DMS114 treated with DMSO at 0.1 percent for 48 hours (cell line): ENCODE measurements at regions not wholly inside any gene's neighbourhood (a gene's known extent, or its start where the extent isn't known, plus 50 kb on each side); places are given as distances from the start of the nearest gene placed in this dataset.
"Not testable (repeated sequence)": the region's sequence is repeated elsewhere in the genome, so short reads cannot be mapped to it uniquely, and the experiment has no call there.

Experiments
- DNase-seq: peaks from one replicate; lab custom pipeline; 2025; ENCODE audit not compliant: unreplicated experiment; lab: John Stamatoyannopoulos, UW

DNA sequence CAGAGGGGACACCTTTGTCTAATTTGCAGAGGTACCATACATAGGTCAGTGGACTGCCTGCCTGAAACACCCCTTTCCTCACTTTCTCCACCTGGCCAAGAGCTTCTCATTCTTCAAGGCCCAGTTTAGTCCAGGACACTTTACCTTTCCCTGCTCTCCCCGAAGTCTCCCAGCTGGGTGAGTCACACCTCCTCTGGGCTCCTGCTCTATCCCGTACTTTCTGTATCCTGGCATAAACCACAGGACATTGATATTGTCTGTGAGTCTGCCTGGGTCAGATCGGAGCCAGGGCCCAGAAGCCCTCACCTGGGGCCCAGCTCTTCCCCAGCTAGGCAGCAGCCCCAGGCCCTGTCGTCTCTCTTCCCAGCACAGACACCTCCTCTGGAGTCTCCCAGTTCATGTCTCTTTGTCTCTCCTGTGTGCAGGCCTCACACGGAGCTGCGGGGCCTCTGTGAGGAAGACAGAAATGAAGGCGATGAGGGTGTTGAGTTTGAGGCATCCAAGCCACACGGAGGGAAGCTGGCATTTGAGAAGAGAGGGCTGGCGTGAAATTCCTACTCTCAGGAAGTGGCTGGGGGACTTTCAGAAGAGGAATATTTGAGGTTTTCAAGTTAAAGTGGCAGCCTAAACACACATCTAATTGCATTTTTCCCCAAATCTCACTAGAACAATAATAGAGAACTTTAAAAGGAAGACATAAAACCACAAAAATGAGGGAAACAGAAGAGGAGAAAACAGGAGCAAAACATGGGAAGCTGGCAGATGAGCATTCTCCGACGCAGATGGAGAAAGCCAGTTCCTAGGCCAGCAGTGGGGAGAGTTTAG is 79.6 kb upstream of the LAPTM4A start:
- no peak for DNase-seq

DNA sequence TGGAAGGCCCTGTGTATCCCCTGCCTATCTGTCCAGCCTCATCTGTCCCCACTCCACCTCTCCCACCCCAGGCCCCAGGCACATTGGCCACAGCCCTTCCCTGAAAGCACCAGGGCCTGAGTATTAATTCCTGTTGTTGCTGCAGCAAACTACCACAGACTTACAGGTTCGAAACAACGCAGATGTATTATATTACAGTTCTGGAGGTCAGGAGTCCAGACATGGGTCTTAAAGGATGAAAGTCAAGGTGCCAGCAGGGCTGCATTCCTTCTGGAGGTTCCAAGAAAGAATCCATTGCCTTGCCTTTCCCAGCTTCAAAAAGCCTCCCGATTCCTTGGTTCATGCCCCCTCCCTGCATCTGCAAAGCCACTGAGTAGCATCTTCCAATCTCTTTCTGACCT is 78.7 kb upstream of the LAPTM4A start:
- DNase-seq, result no peak

DNA sequence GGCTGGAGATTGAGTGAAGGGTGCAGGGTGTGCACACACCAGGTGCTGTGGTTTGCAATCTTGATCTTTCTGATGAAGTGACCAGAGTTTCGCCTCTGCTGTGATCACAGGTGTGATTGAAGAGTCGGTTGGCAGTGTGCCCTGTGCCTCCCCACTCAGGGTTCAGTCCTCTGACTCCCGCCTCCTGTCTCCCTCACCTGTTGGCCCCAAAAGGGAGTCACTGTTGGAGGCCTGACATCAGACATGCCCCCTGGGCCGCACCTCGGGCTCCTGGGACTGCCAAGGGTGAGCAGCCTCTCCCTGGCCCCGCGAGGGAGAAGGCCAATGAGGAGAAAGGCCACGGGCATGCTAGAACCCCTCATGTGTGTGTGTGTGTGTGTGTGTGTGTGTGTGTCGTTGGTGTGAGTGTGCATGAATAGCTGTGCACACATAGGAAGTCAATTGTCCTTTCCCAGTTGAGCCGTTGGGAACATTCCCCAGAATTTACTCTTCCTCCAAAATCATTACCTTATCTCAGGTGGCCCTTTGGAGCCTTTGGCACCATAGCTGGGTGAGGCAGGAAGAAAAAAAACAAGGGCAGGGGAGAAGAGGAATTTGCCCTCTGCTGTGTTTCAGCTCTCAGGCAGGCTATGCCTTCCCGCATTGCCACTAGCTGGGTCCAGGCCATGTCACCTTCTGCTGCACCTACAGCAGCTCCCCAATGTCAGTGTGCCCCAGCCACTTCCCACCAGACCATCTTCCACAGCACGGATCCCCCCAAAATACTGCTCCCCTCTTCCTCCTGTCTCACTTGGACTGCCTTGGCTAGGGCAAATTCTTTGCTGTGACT is 78.1 kb upstream of the LAPTM4A start:
- DNase-seq, result no peak

DNA sequence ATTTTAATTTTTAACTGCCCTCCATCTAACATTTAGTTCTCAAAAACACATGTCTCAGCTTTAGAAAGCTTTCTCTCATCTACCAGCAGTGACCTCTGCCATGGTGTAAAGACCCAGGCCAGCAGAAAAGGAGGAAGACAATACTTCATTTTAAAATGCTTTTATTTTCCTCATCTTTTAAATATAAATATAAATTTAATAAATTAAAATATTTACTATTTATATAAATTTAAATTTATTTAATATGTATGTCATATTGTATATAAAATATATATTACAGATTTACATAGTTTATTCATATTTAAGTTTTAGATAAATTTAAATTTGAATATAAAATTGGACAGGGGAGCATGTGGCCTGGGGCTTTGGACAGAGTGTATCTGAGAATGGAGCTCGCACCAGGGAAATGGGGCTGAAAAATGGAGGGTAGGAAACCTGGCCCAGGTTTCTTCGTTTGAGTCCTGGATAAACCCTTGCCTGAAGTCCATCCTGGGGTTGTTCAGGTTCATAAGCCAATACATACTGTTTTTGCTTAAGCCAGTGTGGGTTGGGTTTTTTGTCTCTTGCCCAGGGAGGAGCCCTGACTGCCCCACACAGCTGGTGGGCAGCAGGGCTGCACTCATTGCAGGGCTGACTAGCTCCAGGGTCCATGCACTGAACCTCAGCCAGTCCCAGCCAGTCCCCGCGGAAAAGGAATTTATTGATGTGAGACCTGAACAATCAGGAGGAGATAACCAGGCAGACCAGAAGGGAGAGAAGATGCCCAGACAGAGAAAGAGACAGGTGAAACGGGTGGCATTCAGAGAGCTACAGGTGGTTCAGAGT is 77.3 kb upstream of the LAPTM4A start:
- DNase-seq, result no peak

DNA sequence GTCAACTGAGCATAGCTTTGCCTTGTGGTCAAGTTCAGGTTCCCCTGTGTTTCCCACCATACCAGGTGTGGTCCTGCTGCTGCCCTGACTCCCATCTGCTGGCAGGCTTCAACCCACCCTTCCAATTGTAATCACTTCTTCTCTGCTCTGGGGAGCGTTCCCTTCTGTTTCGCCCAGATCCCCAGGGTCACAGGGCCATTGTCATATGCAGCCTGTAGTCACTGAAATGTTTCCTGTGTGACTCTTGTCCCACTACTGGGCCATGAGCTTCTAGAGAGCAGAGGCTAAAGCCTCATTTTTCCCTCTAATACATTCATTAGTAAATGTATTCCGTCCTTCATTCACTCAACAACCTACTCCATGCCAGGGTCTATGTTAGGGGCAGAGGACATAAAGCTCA is 75.0 kb upstream of the LAPTM4A start:
- no peak for DNase-seq

DNA sequence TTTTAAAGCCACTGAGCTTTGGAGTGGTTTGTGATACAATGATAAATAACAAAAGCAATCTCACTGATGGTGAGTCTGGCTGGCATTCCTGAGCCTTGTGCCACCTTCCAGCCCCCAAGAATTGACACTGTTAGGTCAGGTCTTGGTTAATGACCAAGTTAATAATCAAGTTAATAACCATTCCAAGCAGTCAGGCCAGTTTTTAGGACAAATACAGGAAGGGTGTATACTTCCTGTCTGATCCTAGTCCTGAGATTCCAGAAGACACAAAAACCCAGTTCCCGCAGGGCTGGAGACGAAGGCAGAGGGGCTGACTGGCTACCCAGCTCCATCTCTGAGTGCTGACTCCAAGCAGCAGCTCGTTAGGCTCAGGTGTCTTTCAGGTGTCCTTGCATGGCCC is 74.6 kb upstream of the LAPTM4A start:
- DNase-seq, result no peak

DNA sequence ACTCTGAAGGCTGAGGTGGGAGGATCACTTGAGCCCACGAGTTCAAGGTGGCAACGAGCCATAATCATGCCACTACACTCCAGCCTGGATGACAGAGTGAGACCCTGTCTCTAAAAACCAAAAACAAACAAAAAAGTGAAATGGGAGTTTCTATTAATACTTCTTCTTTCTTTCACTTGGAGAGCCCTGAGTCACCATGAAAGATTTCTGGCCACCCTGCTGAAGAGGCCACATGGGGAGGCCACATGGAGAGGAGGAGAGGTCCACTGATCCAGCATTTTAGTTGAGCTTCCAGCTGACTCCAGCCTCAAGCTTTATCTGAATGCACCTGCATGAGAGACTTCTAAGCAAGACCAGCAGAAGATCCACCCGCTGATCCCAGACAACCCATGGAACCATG is 74.2 kb upstream of the LAPTM4A start:
- DNase-seq, result no peak

DNA sequence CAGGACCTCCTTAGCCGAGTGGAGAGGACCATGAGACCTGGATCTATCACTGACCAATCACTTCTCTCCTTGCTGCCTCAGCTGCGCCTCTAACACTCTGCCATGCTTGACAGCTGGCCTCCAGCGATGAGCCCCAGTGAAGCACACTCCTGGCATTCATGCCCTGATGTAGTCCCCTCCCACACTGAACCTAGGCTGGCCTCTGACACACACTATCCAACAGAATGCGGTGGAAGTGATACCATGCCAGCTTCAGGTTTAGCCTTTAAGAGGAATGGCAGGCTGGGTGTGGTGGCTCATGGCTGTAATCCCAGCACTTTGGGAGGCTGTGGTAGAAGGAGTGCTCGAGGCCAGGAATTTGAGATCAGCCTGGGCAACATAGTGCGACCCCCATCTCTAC is 73.7 kb upstream of the LAPTM4A start:
- no peak for DNase-seq

DNA sequence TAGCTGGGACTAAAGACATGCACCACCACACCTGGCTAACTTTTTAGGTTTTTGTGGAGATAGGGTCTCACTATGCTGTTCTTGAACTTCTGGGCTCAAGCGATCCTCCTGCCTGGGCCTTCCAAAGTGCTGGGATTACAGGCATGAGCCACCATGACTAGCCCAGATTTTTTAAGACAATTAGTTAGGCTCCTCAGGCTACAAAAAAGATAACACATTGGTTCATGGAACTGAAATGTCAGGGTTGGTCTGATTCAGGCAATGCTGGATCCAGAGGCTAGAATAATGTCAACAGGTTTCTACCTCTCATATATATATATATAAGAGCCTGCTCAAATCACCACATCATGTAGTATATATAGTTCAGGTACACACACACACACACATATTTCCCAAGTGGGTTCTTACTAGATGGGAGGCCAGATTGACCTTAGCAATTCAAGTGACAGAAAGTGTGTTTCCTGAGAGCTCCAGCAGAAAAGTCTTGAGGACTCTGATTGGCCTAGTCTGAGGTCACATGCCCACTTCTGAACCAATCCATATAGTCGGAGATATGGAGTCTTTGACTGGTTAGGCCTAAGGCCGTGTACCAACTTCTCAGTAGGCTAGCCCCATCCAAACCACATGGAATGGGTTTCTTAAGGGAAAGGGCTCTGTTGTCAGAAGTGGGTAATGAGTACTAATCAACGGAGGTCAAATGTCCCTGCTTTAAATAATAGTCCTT is 72.6 kb upstream of the LAPTM4A start:
- no peak for DNase-seq

DNA sequence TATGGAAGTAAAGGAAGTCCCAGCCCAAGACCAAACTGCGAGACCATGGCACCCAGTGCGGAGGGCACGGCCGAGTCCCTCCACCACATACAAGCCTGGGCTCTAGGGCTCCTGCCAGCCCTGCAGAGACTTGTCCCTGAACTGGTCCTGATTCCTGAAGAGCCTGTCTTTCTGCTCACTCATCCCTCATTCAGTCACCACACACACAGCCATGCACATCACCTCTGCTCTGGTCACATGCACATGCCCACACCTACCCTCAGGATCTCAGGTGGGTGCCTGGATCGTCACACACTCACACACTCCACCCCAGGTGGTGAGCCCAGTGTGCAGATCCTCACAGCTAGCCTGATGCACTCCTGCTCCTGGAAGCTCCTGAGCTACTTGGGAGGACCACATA is 71.4 kb upstream of the LAPTM4A start:
- no peak for DNase-seq

DNA sequence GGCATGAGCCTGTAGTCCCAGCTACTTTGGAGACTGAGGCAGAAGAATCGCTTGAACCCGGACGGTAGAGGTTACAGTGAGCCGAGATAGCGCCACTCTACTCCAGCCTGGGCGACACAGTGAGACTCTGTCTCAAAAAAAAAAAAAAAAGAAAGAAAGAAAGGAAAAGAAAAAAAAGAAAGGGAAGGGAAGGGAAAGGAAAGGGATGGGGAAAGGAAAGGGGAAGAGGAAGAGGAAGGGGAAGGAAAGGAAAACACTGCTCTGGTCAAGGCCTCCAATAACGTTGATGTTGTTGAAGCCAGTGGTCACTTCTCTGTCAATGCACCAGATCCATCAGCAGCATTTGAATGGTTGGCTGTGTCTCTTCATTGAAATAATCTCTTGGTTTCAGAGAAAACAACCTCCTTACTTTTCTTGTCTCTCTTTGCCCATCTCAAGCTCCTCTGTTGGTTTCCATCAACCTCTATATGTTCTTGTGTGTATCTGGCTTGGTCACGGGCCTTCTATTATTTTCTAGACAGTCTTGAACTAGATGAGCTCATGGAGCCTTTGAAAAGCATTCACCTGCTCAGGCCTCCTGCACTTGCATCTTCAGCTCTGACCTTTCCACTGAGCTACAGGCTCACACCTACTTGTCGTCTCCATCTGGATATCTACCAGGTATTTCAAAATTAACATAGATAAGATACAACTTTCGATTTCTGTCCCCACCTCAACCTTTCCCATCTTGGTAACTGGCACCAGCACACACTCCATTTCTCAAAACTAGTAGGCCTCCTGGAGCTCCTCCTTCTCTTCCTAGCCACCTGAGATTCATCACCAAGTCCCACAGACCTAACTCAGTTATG is 69.4 kb upstream of the LAPTM4A start:
- DNase-seq, result no peak

DNA sequence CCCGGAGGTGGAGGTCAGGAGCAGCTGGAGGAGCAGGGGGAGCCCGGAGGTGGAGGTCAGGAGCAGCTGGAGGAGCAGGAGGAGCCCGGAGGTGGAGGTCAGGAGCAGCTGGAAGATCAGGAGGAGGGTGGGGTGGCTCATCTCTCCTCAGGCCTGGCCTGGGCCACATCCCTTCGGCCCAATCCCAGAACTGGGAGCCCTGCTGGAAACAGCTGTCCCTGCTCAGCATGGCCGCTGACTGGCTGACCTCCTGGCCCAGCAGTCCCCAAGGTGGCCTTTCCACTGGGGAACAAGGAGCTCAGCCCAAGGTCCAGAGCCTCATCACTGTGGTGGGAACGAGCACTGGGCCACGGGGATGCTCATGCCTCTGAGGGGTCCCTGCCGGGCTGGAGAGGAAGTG is 66.6 kb upstream of the LAPTM4A start:
- no peak for DNase-seq

DNA sequence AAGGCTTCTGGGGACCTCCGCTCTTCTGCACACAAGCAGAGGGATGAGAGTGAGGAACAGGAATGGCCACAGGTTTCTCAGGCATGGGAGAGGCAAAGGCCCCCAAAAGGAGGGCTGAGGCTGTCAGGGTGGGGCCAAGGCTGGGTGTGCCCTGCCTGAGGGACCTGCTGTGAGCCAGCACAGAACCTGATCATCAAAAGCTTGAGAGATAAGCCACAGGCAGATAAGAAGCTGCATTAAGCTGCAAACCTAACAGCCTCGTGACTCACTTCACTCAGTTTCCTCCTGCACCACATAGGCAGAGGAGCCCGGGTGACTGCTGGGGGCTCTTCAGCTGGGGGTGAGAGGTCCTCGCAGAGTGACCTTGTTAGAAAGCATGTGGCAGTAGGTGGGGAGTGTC is 64.5 kb upstream of the LAPTM4A start:
- no peak for DNase-seq

DNA sequence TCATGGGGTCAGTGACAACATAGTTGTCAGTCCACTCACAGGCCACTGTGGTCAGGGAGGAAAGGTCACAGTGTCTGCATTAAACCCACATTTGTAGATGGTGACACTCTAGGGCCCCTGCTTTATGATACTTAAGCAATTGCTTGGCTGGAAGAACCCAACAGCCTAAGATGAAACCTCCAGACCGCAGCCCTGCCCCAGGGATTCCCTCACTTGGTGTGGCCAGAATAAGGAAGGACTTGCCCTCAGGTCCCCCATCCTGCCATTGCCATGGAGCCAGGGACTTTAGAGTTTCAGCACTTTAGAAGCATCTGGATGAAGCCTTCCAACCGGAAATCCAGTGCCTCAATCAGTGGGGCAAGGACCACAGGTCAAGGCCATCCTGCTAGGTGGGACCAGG is 63.9 kb upstream of the LAPTM4A start:
- no peak for DNase-seq

DNA sequence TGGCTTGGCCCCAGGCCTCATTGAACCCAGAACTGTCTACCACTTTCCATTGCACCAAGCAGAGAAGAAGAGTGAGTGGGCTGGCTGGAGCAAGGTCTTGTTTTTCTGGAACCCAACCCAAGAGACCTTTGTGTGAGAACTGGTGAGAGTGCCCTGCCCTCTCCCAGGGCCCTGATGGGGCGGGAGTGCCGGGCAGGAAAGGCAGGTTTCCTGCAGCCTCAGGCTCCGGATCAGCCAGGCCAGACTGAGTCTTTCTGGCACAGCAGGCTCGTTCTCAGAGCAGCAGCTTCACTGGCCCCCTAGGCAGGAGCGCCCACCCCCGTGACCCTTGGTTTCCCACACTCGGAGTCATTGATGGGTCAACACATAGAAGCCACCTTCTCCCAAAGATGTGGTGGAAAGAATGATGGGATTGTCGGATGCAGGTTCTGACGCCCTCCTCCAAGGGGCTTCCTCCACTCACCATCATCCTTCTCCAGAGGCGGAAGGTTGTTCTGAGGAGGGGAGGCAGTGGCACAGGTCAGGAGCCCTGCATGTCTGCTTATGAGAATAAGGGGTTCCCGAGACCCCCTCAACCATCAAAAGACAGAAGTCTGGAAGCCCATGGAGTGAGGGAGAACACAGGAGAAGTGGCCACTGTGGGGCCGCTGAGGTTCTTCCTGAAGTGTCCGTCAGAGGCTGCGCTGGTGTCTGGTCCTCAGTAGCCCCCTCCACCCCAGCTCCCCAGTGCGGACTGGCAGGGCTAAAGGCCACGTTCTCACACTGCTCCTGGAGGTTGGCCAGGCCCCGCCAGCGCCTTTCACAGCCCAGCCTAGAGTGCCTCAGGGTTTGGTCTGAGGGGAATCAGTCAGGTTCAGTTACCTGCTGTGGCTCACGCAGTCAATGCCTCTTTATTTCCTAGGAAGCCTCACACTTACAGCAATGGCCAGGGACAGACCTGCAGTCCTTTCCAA is 62.8 kb upstream of the LAPTM4A start:
- DNase-seq, result no peak

DNA sequence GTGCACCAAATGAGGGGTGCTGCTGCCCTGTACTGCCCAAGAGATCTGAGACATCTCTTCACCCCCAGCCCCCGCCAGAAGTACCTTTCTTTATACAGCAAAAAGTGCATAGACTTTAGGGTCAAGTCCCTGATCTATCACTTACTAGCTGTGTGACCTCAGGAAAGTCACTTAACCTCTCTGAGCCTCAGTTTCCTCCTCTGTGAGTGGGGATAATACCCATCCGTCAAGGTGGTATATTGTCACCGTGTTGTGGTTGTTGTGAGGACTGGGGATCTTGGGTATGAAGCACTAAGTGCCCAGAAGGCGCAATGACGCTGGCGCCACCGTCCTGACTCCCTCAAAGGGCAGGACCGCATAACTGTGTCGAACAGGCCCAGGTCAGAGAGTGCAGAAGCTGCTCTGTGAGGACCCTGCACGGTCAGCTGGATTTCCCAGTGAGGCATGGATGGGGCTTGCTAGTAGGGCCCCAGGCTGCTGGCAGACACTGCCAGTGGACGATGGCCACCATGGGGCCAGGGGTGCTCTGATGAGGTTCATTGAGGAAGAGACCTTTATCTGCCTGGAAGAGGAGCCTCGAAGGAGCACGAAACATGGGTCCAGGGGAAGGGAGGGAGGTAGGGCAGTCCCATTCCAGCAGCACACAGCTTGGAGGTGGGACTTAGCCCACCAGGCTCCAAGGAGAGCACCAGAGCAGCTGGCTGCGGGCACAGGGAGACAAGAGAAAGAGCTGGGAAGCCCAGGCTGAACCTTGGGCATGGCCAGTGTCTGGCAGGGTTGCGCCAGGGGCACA is 61.8 kb upstream of the LAPTM4A start:
- no peak for DNase-seq

DNA sequence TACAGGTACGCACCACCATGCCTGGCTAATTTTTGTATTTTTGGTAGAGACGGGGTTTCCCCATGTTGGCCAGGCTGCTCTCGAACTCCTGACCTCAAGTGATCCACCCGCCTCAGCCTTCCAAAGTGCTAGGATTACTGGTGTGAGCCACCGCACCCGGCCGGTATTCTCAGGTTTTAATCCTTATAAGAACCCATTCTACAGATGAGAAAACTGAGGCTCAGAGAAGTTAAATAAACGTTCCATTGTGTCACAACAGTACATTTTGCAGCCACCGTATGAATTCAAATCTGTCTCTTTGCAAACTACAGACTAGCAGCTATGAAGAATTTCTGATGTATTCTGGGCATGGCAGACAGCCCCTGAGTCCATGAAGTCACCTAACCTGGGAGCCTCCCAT is 60.9 kb upstream of the LAPTM4A start:
- DNase-seq, result not testable (repeated sequence)
